Limb (tissue), 2 donors: ENCODE measurements at regions not wholly inside any gene's neighbourhood (a gene's known extent, or its start where the extent isn't known, plus 50 kb on each side); places are given as distances from the start of the nearest gene placed in this dataset.
"Not testable (repeated sequence)": the region's sequence is repeated elsewhere in the genome, so short reads cannot be mapped to it uniquely, and the experiment has no call there.

Experiments used
- DNase-seq, 2 donors: peaks; one replicate each; pipeline ENCODE4 v3.0.0-alpha.2; 2016; ENCODE audit errors: extremely low spot score in 2 of 2

GRCh38 chr12:58310368-58310767 lies 369.0 kb downstream of the ATP23 start:
- DNase-seq, result no peak

- no peak for DNase-seq
These were observed 369.6 kb downstream of the ATP23 start for GRCh38 chr12:58310809-58311622.

GRCh38 chr12:58313091-58313855 lies 371.9 kb downstream of the ATP23 start:
- no peak for DNase-seq

GRCh38 chr12:58314610-58315009 lies 373.2 kb downstream of the ATP23 start:
- no peak for DNase-seq

- DNase-seq, result no peak
These were observed 375.6 kb downstream of the ATP23 start for GRCh38 chr12:58316926-58317325.

GRCh38 chr12:58321414-58321813 lies 380.0 kb downstream of the ATP23 start:
- DNase-seq, result no peak

- DNase-seq, result no peak
These were observed 382.3 kb downstream of the ATP23 start for GRCh38 chr12:58323676-58324075.

GRCh38 chr12:58325561-58325960 lies 384.2 kb downstream of the ATP23 start:
- no peak for DNase-seq

- no peak for DNase-seq
These were observed 385.2 kb downstream of the ATP23 start for GRCh38 chr12:58326534-58326933.

- DNase-seq, result not testable (repeated sequence)
These were observed 395.3 kb downstream of the ATP23 start for GRCh38 chr12:58336581-58337242.

GRCh38 chr12:58337539-58337938 lies 396.2 kb downstream of the ATP23 start:
- not testable (repeated sequence) for DNase-seq

GRCh38 chr12:58341791-58342190 lies 400.4 kb downstream of the ATP23 start:
- DNase-seq, result peak in 1 of 2 donors; percentile 76

GRCh38 chr12:58342736-58343135 lies 401.4 kb downstream of the ATP23 start:
- no peak for DNase-seq

- DNase-seq, result peak in 1 of 2 donors; percentile 86
These were observed 404.8 kb downstream of the ATP23 start for GRCh38 chr12:58346032-58346632.

- no peak for DNase-seq
These were observed 405.8 kb downstream of the ATP23 start for GRCh38 chr12:58347188-58347587.

- DNase-seq, result no peak
These were observed 406.3 kb downstream of the ATP23 start for GRCh38 chr12:58347691-58348090.

- no peak for DNase-seq
These were observed 407.8 kb downstream of the ATP23 start for GRCh38 chr12:58349161-58349560.

- DNase-seq, result no peak
These were observed 415.4 kb downstream of the ATP23 start for GRCh38 chr12:58356794-58357193.

GRCh38 chr12:58357511-58357910 lies 416.1 kb downstream of the ATP23 start:
- no peak for DNase-seq

GRCh38 chr12:58358369-58358768 lies 417.0 kb downstream of the ATP23 start:
- no peak for DNase-seq

GRCh38 chr12:58359084-58359483 lies 417.7 kb downstream of the ATP23 start:
- DNase-seq, result peak; percentile 56 to 82

- no peak for DNase-seq
These were observed 419.7 kb downstream of the ATP23 start for GRCh38 chr12:58361056-58361455.
